ENCODE measurements at regions not wholly inside any gene's neighbourhood (a gene's known extent, or its start where the extent isn't known, plus 50 kb on each side); places are given as distances from the start of the nearest gene placed in this dataset.
"Not testable (repeated sequence)": the region's sequence is repeated elsewhere in the genome, so short reads cannot be mapped to it uniquely, and the experiment has no call there.

DNA sequence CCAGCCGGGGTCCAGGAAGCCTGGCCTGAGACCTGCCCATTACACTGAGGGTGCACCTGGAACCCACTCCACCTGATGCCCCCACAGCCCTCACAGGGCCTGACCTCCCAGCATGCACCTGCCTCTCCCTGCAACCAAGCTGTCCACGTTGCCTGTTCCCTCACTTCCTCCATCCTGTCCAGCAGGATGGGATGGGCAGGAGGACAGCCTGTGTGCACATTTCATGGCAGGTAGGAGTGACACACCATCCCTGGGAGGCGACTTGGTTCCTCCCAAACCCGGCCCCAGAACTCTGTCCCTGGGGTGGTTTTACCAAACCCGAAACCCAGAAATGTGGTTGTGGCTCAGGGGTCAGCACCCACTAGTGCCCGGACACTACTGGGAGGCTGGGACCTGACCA, 203.8 kb upstream of the ZNF519 start:
- not testable (repeated sequence) for TF ChIP-seq CTCF, POLR2A, EP300 (IDR thresholded peaks at IDR 0.05)

All from tibial nerve (tissue), 4 donors.